ENCODE measurements at regions not wholly inside any gene's neighbourhood (a gene's known extent, or its start where the extent isn't known, plus 50 kb on each side); places are given as distances from the start of the nearest gene placed in this dataset.

DNA sequence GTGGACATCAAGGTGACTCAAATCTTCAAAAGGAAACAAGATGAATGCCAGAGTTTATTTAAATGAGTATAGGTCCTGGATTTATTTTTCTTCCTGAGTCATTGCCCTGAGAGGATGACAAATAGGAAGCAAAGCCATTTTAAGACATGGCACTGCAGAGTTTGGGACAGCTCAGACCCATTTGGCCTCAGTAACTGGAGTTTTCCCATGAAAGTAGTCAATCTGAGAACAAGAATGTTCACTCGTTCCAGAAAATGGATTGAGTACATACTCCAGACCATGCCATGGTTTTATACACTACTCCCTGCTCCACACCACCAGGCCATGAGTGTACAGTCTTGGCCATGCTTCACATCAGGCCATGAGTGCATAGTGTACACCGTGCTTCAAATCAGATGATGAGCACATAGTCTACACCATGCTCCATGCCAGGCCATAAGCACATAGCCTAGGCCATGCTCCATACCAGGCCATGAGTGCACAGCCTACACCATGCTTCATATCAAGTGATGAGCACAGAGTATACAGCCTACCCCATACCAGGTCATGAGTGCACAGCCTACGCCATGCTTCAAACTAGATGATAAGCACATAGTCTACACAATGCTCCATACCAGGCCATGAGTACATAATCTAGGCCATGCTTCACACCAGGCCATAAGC lies 202.4 kb downstream of the FBXO15 start:
- no peaks in the 10 kb centered on the region for H3K9me3 ChIP-seq
- TF ChIP-seq EP300 (IDR thresholded peaks at IDR 0.05) (no peak), POLR2A (IDR thresholded peaks at IDR 0.05) (no peak), POLR2AphosphoS5 (IDR thresholded peaks at IDR 0.05) (no peak)
- TF ChIP-seq, protein P1, sequence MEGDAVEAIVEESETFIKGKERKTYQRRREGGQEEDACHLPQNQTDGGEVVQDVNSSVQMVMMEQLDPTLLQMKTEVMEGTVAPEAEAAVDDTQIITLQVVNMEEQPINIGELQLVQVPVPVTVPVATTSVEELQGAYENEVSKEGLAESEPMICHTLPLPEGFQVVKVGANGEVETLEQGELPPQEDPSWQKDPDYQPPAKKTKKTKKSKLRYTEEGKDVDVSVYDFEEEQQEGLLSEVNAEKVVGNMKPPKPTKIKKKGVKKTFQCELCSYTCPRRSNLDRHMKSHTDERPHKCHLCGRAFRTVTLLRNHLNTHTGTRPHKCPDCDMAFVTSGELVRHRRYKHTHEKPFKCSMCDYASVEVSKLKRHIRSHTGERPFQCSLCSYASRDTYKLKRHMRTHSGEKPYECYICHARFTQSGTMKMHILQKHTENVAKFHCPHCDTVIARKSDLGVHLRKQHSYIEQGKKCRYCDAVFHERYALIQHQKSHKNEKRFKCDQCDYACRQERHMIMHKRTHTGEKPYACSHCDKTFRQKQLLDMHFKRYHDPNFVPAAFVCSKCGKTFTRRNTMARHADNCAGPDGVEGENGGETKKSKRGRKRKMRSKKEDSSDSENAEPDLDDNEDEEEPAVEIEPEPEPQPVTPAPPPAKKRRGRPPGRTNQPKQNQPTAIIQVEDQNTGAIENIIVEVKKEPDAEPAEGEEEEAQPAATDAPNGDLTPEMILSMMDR (IDR thresholded peaks at IDR 0.05), result no peak
- no peaks in the 10 kb centered on the region for H3K36me3 ChIP-seq
- H3K27ac ChIP-seq, result no peak overlapping the region
- H3K4me3 ChIP-seq, result no peak overlapping the region
- no peaks in the 10 kb centered on the region for H3K4me1 ChIP-seq
- ATAC-seq, result peak; percentile 23
- 67 to 79% methylated on average over 2 to 3 of the region's 3 CpGs for WGBS, 2 donors (ENCODE audit: low coverage in 1 of 2)
- H3K27me3 ChIP-seq, result no peaks in the 10 kb centered on the region

DNA sequence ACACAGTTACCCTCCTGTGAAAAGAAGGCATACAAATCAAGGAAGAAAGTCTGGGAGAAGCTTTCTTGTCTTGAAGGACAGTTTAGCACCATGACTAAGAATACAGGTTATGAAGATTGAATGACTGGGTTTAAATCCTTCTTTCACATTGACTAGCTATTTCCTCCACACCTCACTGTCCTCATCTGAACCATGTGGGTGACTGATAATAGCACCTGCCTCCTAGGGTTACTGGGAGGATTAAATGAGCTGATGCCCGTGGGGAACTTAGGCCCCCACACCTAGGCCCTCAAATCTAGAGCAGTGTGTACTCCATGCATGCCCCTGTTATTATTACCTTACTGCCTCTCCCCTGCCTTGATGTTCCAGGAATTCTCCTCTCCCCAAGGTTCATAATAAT lies 202.9 kb downstream of the FBXO15 start:
- H3K4me1 ChIP-seq, result no peaks in the 10 kb centered on the region

DNA sequence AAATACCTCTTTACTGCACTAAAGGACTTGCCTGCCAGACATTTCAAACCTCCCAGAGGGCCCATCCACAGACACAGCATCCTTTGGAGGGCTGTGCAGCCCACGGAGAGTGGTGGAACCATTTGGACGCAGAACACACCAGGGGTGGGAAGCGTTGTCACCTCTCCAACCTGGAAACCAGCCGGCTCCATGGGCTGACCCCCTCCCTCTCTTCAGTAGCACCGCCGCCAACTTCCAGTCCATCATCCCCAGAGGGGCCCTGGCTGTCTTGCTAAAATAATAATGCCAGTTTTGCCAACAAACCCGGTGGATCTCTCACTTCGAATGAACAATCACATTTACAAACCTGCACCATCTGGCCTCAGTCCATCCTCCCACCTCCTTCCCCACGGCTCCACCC lies 203.9 kb downstream of the FBXO15 start:
- no peak for ATAC-seq
- 64 to 75% methylated on average over 3 to 5 of the region's 9 CpGs for WGBS, 2 donors (ENCODE audit: low coverage in 1 of 2)
- Histone ChIP-seq H3K27ac (no peak overlapping the region), H3K9me3 (no peaks in the 10 kb centered on the region), H3K36me3 (no peaks in the 10 kb centered on the region), H3K4me1 (no peaks in the 10 kb centered on the region), H3K27me3 (peaks cover 6% of the 10 kb centered on the region), H3K4me3 (no peak overlapping the region)
- no peak for TF ChIP-seq EP300 (IDR thresholded peaks at IDR 0.05)
- no peak for TF ChIP-seq POLR2AphosphoS5 (IDR thresholded peaks at IDR 0.05)
- TF ChIP-seq, protein P1 (IDR thresholded peaks at IDR 0.05), result no peak
- no peak for TF ChIP-seq POLR2A (IDR thresholded peaks at IDR 0.05)

More for the DNA sequence above, 202.9 kb downstream of the FBXO15 start:
- TF ChIP-seq, protein P1 (IDR thresholded peaks at IDR 0.05), result no peak
- no peak for TF ChIP-seq POLR2AphosphoS5 (IDR thresholded peaks at IDR 0.05)
- TF ChIP-seq POLR2A (IDR thresholded peaks at IDR 0.05), result no peak
- no peak for TF ChIP-seq EP300 (IDR thresholded peaks at IDR 0.05)
- ATAC-seq, result no peak
- Histone ChIP-seq H3K36me3 (no peaks in the 10 kb centered on the region), H3K4me3 (no peak overlapping the region), H3K9me3 (no peaks in the 10 kb centered on the region), H3K27me3 (peaks cover 5% of the 10 kb centered on the region), H3K27ac (no peak overlapping the region)
- WGBS, 2 donors (ENCODE audit: low coverage in 1 of 2), result 36 to 75% methylated on average over 1 of the region's 1 CpG

DNA sequence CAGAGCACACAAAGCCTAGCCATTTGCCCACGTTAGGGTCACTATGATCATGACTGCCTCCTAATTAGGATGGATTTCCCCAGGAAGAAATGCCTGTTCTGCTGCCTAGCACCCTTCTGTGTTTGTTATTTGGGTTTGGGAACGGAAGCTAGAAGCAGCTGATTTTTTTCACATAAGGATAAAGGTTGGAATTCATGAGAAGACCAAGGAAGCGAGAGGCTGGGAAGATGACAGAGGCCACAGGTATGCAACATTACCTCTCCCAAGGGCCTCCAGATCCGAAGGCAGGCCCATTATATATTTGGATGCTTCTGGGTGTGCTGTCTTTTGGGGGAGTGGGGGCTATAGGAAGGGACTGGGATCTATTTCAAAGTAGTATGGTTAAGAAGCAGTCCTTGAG lies 204.7 kb downstream of the FBXO15 start:
- no peak for TF ChIP-seq POLR2AphosphoS5 (IDR thresholded peaks at IDR 0.05)
- TF ChIP-seq, protein P1 (IDR thresholded peaks at IDR 0.05), result no peak
- TF ChIP-seq EP300 (IDR thresholded peaks at IDR 0.05), result no peak
- TF ChIP-seq POLR2A (IDR thresholded peaks at IDR 0.05), result no peak
- Histone ChIP-seq H3K27me3 (peaks cover 6% of the 10 kb centered on the region), H3K27ac (no peak overlapping the region), H3K36me3 (no peaks in the 10 kb centered on the region), H3K4me1 (no peaks in the 10 kb centered on the region), H3K9me3 (no peaks in the 10 kb centered on the region), H3K4me3 (no peak overlapping the region)
- 33 to 71% methylated on average over 1 to 4 of the region's 4 CpGs for WGBS, 2 donors (ENCODE audit: low coverage in 1 of 2)
- ATAC-seq, result no peak

DNA sequence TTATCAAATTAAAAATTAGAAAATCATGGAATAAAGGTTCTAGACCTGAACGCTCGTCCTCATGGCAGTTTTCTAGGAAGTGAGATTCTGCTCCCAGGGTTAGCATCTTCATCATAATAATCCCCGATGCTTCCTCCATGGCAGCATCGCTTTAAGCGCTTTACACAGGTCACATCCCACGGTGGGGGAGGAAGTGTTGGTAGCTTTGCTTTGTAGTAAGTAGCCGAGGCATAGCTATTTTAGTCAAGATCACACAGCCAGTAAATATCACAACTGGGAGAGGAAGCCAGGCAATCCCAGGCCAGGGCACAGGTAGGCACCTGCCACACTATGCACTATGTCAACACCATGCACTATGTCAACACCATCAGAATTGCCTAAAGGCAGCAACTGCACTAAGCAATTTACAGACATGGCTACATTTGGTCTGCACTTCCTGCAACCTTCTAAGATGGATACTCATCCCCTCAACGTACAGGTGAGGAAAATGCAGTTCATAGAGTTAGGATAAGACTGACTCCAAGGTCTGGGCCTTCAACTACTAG lies 205.5 kb downstream of the FBXO15 start:
- H3K36me3 ChIP-seq, result no peaks in the 10 kb centered on the region
- ATAC-seq, result no peak
- WGBS, 2 donors (ENCODE audit: low coverage in 1 of 2), result 75 to 93% methylated on average over 6 to 7 of the region's 8 CpGs
- no peak overlapping the region for H3K4me3 ChIP-seq
- no peak for TF ChIP-seq POLR2AphosphoS5 (IDR thresholded peaks at IDR 0.05)
- TF ChIP-seq, protein P1 (IDR thresholded peaks at IDR 0.05), result no peak
- no peak for TF ChIP-seq POLR2A (IDR thresholded peaks at IDR 0.05)
- TF ChIP-seq EP300 (IDR thresholded peaks at IDR 0.05), result no peak
- peaks cover 6% of the 10 kb centered on the region for H3K27me3 ChIP-seq
- H3K9me3 ChIP-seq, result no peaks in the 10 kb centered on the region
- no peaks in the 10 kb centered on the region for H3K4me1 ChIP-seq
- no peak overlapping the region for H3K27ac ChIP-seq

Data from gastroesophageal sphincter (tissue), 4 donors.